GM18870 (cell line): ENCODE measurements at regions not wholly inside any gene's neighbourhood (a gene's known extent, or its start where the extent isn't known, plus 50 kb on each side); places are given as distances from the start of the nearest gene placed in this dataset.
"Not testable (repeated sequence)": the region's sequence is repeated elsewhere in the genome, so short reads cannot be mapped to it uniquely, and the experiment has no call there.

Experiments used
- ATAC-seq: cut with Tn5 transposase; IDR thresholded peaks from one replicate; pipeline ENCODE4 v1.9.1; 2021; ENCODE audit warnings: moderate library complexity; ENCODE audit not compliant: unreplicated experiment

DNA sequence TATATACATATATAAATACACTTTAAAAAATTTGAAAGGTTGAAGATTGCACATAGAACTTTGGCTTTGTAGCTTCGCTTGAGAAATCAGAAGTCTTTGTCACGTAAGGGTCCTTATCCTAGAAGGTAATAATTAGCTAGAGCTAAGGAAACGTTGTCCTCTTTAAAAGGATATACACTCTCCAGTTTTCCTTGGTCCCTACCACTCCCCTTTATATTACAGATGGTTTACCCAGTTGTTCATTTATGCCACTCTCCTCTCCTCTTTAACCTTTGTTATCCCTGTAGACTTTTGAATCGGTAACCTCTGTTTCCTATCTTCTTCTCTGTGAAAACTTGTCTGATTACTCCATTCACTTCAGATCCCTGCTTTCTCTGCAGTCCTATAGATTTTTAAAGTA is 1101.0 kb upstream of the SEMA6A start:
- ATAC-seq: no peak

DNA sequence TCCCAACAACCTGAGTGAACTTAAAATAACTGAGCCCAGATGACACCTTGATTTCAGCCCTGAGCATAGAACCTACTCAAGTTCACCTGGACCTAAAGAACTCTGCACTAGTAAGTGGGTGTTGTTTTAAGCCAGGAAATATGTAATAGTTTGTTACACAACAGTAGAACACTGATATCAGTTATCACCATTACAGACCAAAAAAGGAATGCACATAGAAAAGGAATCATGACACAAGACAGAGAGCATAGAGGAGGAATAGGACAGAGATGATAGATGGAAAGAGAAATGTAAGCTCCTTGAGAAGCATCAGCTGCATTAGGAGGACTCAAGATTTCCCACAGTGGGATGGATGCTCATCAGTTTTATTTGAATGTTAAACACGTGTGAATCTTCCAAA is 1096.9 kb upstream of the SEMA6A start:
- no peak for ATAC-seq

DNA sequence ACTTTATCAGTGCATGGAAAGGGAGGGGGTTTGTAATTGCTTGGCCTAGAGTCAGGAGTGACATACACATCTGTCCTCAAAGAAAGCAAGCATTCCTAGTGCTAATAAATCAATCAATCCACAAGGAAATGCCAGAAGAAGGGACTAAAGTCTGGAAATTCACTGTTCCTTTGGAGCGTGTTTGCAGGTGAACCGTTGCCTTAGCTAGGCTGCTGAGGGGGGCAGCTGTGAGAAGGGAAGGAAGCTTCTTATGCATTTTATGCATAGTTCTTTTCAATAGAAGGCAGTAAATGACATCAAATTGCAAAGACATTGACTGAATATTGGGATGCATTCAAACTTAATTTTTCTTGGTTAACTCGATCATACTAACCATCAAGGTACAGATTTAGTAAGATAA is 1092.5 kb upstream of the SEMA6A start:
- no peak for ATAC-seq

- ATAC-seq: no peak
Measured at GRCh38 chr5:117665121-117665520, 1090.5 kb upstream of the SEMA6A start.

DNA sequence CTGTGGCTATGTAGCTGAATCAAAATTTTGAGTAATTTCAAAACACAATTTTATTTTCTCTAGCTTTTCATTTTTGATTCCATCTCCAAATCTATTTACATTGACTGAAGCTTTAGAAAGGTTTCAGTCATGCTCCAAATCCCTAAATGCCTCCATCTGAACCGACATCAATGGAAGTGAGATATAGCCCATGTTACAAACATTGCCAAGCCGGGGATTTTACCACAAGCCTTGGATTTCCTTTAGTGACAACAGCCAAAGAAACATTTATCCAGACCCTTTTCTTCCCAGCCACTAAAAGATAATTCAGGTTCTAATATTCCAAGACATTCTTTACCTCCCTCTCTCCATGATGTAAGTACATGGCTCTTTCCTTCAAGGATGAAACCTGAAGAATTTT is 1087.7 kb upstream of the SEMA6A start:
- no peak for ATAC-seq

GRCh38 chr5:117657541-117657940 is 1082.9 kb upstream of the SEMA6A start:
- no peak for ATAC-seq

DNA sequence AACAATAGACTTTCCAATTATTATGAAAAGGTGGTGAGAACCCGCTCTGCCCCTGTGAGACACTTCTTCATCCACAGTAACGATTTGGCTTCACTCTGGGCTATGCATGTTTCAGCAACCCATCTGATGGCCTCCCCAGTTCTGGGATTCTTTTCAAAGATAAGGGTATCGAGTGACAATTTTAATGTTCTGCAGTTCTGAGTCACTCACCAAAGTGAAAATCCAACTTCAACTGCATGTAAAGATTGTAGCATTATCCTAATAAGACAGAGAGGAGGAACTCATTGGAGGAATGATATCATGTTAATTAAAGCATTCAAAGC is 1078.3 kb upstream of the SEMA6A start:
- no peak for ATAC-seq

GRCh38 chr5:117652036-117652957 is 1077.7 kb upstream of the SEMA6A start:
- ATAC-seq: no peak

- ATAC-seq: no peak
Measured at GRCh38 chr5:117649821-117650220, 1075.2 kb upstream of the SEMA6A start.

DNA sequence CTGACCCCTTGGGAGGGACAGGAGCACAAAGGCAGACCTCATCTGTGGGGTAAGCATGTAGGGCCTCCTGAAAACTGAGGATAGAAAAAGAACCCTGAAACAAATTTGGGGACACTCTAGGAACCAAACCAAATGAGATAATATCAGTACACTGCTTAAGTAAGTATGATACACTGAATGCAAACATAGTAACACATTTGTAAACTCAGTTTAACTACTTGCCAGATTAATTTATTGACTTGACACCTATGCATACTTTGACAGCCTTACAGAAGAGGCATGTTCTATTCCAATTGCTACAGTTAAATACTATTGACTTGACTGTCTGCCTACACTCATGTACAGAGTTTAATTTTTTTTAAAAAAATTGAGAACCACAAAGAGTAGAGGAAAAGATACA is 1070.8 kb upstream of the SEMA6A start:
- no peak for ATAC-seq

GRCh38 chr5:117638581-117638980 is 1064.0 kb upstream of the SEMA6A start:
- no peak for ATAC-seq

GRCh38 chr5:117633093-117633492 is 1058.5 kb upstream of the SEMA6A start:
- no peak for ATAC-seq

GRCh38 chr5:117624201-117624600 is 1049.6 kb upstream of the SEMA6A start:
- ATAC-seq: no peak

- no peak for ATAC-seq
Measured at GRCh38 chr5:117623042-117623805, 1048.6 kb upstream of the SEMA6A start.

DNA sequence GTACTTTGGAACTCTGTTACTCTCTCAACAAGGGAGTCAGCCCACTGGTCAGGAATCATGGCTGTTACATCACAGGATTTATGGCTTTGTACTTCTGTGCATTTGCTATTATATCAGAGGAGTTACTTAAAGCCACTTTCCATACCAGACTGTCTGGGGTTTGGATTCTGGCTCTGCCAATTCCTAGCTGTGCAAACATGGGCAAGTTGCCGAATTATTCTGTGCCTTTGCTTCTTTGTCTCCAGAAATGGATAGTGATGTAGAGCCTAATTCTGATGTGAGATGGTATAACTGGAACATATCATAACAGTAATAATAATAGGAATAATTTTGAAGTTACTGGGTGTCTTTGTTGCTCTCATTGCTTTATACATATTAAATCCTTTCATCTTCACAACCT is 1047.3 kb upstream of the SEMA6A start:
- no peak for ATAC-seq

DNA sequence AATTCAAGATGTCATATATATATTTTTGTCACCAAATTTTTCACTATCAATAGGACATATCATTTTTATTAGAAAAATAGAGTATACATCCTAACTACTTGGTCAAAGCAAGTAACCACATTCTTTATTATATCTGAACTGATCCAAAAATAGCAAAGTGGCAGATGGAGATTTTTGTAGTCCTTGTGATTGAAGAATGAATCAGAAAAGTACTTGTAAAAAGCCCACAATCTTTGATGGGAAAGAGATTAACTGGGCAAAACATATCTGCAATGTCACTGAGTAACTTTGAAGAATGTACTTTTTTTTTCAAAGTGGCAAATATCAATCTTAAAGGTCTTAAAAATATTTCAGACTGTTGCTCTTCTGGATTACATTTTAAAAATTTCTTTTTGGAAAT is 1040.6 kb upstream of the SEMA6A start:
- ATAC-seq: no peak

- ATAC-seq: no peak
Measured at GRCh38 chr5:117614408-117614807, 1039.8 kb upstream of the SEMA6A start.

DNA sequence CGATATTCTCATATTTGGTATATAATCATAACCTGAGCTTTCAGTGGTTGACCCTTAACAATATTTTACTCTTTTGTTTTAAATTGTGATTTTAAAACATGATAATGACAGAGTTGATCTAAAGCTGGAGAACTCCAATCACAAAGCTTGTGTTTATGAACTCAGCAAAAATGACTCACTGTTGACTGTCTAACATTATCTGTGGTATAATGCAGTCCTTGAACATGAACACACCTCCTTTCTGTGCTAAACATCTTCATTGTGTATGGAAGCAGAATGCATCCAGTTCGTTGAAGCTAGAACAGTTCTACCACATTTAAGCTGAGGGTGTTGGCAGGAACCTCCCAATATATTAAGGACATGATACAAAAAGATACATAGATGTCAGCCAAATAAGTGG is 1030.2 kb upstream of the SEMA6A start:
- no peak for ATAC-seq

- not testable (repeated sequence) for ATAC-seq
Measured at GRCh38 chr5:117599811-117600210, 1025.2 kb upstream of the SEMA6A start.

DNA sequence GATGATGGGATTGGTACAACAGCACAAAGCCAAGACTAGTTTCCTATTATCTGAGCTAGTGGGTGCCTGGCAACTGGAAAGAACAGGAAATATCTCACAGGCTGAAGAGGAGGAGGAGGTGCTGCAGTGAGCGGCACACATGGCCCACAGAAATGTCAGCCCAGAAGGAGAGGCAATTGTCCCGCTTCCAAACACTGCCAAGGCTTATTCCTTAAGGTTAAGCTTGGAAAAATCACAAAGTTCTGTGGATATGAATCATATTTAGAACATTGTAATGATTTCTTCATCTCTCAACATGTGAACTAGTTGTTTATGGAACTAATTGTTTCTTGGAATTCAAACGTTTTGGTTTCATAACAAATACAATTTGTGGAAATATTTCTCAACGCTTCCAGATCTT is 1019.5 kb upstream of the SEMA6A start:
- ATAC-seq: no peak

GRCh38 chr5:117590944-117591343 is 1016.3 kb upstream of the SEMA6A start:
- ATAC-seq: peak; percentile 74

GRCh38 chr5:117588611-117589010 is 1014.0 kb upstream of the SEMA6A start:
- no peak for ATAC-seq
